Prostate gland (tissue), 2 donors: ENCODE measurements at regions not wholly inside any gene's neighbourhood (a gene's known extent, or its start where the extent isn't known, plus 50 kb on each side); places are given as distances from the start of the nearest gene placed in this dataset.

Experiments
- DNase-seq: peaks from one replicate; pipeline ENCODE4 v3.0.0-alpha.2; 2019; ENCODE audit warnings: low spot score
- H3K27ac ChIP-seq, 2 donors: fragments of 200-600 bp; sonication (generic); 2 replicates each; pipeline ENCODE4 v1.5.1; 2017 to 2019
- H3K27me3 ChIP-seq: fragments of 200-600 bp; sonication (generic); replicated peaks from 2 replicates; pipeline ENCODE4 v1.5.1; 2019; ENCODE audit not compliant: insufficient read depth
- H3K36me3 ChIP-seq, 2 donors: fragments of 200-600 bp; sonication (generic); 1 replicate in 1 of 2; 2 replicates in 1 of 2; pipeline versions ENCODE4 v1.5.1 to v1.8.1; 2017 to 2019
- H3K4me1 ChIP-seq: fragments of 200-600 bp; sonication (generic); replicated peaks from 2 replicates; pipeline ENCODE4 v1.5.1; 2019
- H3K4me3 ChIP-seq, 2 donors: fragments of 200-600 bp; sonication (generic); 2 replicates each; pipeline ENCODE4 v1.5.1; 2017 to 2019
- H3K9me3 ChIP-seq: fragments of 200-600 bp; sonication (generic); 2 replicates; pipeline ENCODE4 v1.5.1; 2017
- CTCF ChIP-seq, 4 experiments: fragments of 200-600 bp in 2 of 4; fragments of 450-650 bp in 2 of 4; sonication (generic) in 2 of 4; IDR thresholded peaks; 1 replicate in 3 of 4; 2 replicates in 1 of 4; pipeline ENCODE4 v1.5.1; 2016 to 2019; ENCODE audit warnings: antibody characterized with exemption in 4 of 4, mild to moderate bottlenecking in 2 of 4, moderate library complexity in 2 of 4
- POLR2A ChIP-seq: fragments of 450-650 bp; IDR thresholded peaks from one replicate; pipeline ENCODE4 v1.6.1; 2016; ENCODE audit warnings: antibody characterized with exemption, mild to moderate bottlenecking
- POLR2AphosphoS5 ChIP-seq: sonication (generic); formaldehyde crosslinking; IDR thresholded peaks from one replicate; pipeline ENCODE4 v1.6.1; 2017; ENCODE audit warnings: antibody characterized with exemption
- WGBS: methylation state at CpG from one replicate; pipeline ENCODE4 v1.1.5; 2018; 5-methylcytosine and 5-hydroxymethylcytosine counted together
- intact Hi-C: fragments of 100-400 bp; cut with DNase I; formaldehyde crosslinking; loops from one replicate; pipeline ENCODE4 v1.14.2; 2022

GRCh38 chr5:148719605-148720004 is 65.3 kb upstream of the HTR4 start:
- Histone ChIP-seq H3K4me1 (no peaks in the 10 kb centered on the region), H3K27ac (no peak overlapping the region), H3K27me3 (no peaks in the 10 kb centered on the region), H3K36me3 (no peaks in the 10 kb centered on the region), H3K4me3 (no peak overlapping the region), H3K9me3 (no peaks in the 10 kb centered on the region)
- 56% methylated on average over 3 of the region's 3 CpGs for WGBS
- no peak for DNase-seq
- intact Hi-C loops: no loop called here
- TF ChIP-seq CTCF (IDR thresholded peaks at IDR 0.05) (no peak), POLR2AphosphoS5 (no peak), POLR2A (no peak)

GRCh38 chr5:148720257-148720656 is 65.9 kb upstream of the HTR4 start:
- Histone ChIP-seq H3K4me3 (no peak overlapping the region), H3K36me3 (no peaks in the 10 kb centered on the region), H3K9me3 (no peaks in the 10 kb centered on the region), H3K4me1 (no peaks in the 10 kb centered on the region), H3K27ac (no peak overlapping the region), H3K27me3 (no peaks in the 10 kb centered on the region)
- TF ChIP-seq POLR2A: no peak
- no peak for TF ChIP-seq POLR2AphosphoS5
- TF ChIP-seq CTCF (IDR thresholded peaks at IDR 0.05): no peak
- no peak for DNase-seq
- intact Hi-C loops: no loop called here

- no peaks in the 10 kb centered on the region for H3K36me3 ChIP-seq
- DNase-seq: no peak
- no peaks in the 10 kb centered on the region for H3K4me1 ChIP-seq
- H3K27ac ChIP-seq: no peak overlapping the region
- intact Hi-C loops: no loop called here
- H3K4me3 ChIP-seq: no peak overlapping the region
- no peaks in the 10 kb centered on the region for H3K27me3 ChIP-seq
- TF ChIP-seq POLR2AphosphoS5 (no peak), POLR2A (no peak), CTCF (IDR thresholded peaks at IDR 0.05) (no peak)
- no peaks in the 10 kb centered on the region for H3K9me3 ChIP-seq
Measured at GRCh38 chr5:148723143-148723542, 68.8 kb upstream of the HTR4 start.

GRCh38 chr5:148725675-148726074 is 71.3 kb upstream of the HTR4 start:
- Histone ChIP-seq H3K27me3 (no peaks in the 10 kb centered on the region), H3K27ac (no peak overlapping the region), H3K4me3 (no peak overlapping the region), H3K36me3 (no peaks in the 10 kb centered on the region), H3K9me3 (no peaks in the 10 kb centered on the region), H3K4me1 (no peaks in the 10 kb centered on the region)
- TF ChIP-seq POLR2AphosphoS5 (no peak), POLR2A (no peak), CTCF (IDR thresholded peaks at IDR 0.05) (no peak)
- DNase-seq: no peak
- WGBS: 84% methylated on average over 6 of the region's 6 CpGs
- intact Hi-C loops: no loop called here

- intact Hi-C loops: no loop called here
- Histone ChIP-seq H3K36me3 (no peaks in the 10 kb centered on the region), H3K27ac (no peak overlapping the region), H3K27me3 (no peaks in the 10 kb centered on the region), H3K9me3 (no peaks in the 10 kb centered on the region), H3K4me3 (no peak overlapping the region), H3K4me1 (no peaks in the 10 kb centered on the region)
- DNase-seq: no peak
- peak in 1 of 4 experiments; percentile 21 for TF ChIP-seq CTCF (IDR thresholded peaks at IDR 0.05)
- TF ChIP-seq POLR2AphosphoS5: no peak
- TF ChIP-seq POLR2A: no peak
Measured at GRCh38 chr5:148729182-148729581, 74.9 kb upstream of the HTR4 start.
